Mesothelial cell of epicardium (in vitro differentiated cells): ENCODE measurements at regions not wholly inside any gene's neighbourhood (a gene's known extent, or its start where the extent isn't known, plus 50 kb on each side); places are given as distances from the start of the nearest gene placed in this dataset.
A peak's percentile ranks its signal among the peaks of the same experiment; 100 is the strongest.

ENCODE experiments used
- DNase-seq, 2 experiments: peaks; one replicate each; pipeline ENCODE4 v3.0.0; 2021; ENCODE audit warnings: low spot score in 2 of 2; ENCODE audit not compliant: unreplicated experiment in 2 of 2
- H3K27ac Mint-ChIP-seq: 2 replicates; pipeline ENCODE4 v1.8.0; 2021; ENCODE audit warnings: mixed read lengths
- H3K27me3 Mint-ChIP-seq: 2 replicates; pipeline ENCODE4 v1.8.0; 2021; ENCODE audit warnings: low read depth, mixed read lengths
- H3K36me3 Mint-ChIP-seq: 2 replicates; pipeline ENCODE4 v1.8.0; 2021; ENCODE audit warnings: mixed read lengths
- H3K4me1 Mint-ChIP-seq: 2 replicates; pipeline ENCODE4 v1.8.0; 2021; ENCODE audit warnings: mixed read lengths
- H3K4me3 Mint-ChIP-seq: 2 replicates; pipeline ENCODE4 v1.8.0; 2021; ENCODE audit warnings: mild to moderate bottlenecking, moderate library complexity, mixed read lengths
- H3K9me3 Mint-ChIP-seq: 2 replicates; pipeline ENCODE4 v1.8.0; 2021; ENCODE audit warnings: mixed read lengths
- TF ChIP-seq, protein P1 (sequence below): fragments of 200-600 bp; sonication (generic); IDR thresholded peaks from one replicate; pipeline ENCODE4 v1.5.0; 2021; ENCODE audit warnings: antibody characterized with exemption; ENCODE audit not compliant: unreplicated experiment

DNA sequence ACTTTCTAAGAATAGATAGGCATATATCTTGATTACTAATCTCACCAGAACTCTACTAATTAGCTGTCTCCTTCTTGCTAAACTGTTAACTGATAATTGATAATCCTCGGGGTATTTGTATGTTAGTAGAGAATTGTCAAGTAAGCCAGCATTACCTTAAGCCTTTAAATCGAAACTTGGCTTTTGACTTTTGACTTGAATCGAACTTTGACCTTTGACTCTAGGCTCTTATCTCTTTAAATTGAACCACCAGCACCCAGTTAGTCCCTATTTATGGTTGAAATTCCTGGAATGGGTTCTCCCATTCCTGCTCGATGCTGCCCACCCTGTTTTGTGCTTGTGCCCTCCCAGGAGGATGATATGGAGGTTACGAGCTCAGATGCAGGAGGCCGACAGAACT, 244.4 kb downstream of the TGFB2 start:
- no peak for DNase-seq
- no peaks in the 10 kb centered on the region for H3K36me3 Mint-ChIP-seq
- H3K4me3 Mint-ChIP-seq = no peak overlapping the region
- no peak overlapping the region for H3K27ac Mint-ChIP-seq
- TF ChIP-seq, protein P1, sequence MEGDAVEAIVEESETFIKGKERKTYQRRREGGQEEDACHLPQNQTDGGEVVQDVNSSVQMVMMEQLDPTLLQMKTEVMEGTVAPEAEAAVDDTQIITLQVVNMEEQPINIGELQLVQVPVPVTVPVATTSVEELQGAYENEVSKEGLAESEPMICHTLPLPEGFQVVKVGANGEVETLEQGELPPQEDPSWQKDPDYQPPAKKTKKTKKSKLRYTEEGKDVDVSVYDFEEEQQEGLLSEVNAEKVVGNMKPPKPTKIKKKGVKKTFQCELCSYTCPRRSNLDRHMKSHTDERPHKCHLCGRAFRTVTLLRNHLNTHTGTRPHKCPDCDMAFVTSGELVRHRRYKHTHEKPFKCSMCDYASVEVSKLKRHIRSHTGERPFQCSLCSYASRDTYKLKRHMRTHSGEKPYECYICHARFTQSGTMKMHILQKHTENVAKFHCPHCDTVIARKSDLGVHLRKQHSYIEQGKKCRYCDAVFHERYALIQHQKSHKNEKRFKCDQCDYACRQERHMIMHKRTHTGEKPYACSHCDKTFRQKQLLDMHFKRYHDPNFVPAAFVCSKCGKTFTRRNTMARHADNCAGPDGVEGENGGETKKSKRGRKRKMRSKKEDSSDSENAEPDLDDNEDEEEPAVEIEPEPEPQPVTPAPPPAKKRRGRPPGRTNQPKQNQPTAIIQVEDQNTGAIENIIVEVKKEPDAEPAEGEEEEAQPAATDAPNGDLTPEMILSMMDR = no peak
- H3K4me1 Mint-ChIP-seq = peaks cover 23% of the 10 kb centered on the region
- H3K27me3 Mint-ChIP-seq = no peaks in the 10 kb centered on the region
- H3K9me3 Mint-ChIP-seq = peaks cover 7% of the 10 kb centered on the region

DNA sequence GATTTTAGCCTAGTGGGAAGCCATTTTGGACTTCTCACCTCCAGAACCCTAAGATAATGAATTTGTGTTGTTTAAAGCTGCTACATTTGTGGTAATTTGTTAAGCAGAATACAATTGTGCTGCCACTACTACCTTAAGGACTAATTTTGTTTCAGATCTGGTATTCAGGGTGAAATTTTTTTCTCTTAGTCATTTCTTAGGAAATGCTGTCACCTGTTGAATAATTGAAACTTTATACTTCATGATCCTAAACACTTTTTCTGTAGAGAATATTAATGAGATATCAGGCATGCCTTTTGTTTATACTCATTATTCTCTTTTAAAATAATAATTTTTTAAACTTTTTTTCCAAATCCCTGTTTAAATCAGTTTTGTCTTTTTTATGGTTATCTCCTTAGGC, 246.8 kb downstream of the TGFB2 start:
- no peak overlapping the region for H3K27ac Mint-ChIP-seq

DNA sequence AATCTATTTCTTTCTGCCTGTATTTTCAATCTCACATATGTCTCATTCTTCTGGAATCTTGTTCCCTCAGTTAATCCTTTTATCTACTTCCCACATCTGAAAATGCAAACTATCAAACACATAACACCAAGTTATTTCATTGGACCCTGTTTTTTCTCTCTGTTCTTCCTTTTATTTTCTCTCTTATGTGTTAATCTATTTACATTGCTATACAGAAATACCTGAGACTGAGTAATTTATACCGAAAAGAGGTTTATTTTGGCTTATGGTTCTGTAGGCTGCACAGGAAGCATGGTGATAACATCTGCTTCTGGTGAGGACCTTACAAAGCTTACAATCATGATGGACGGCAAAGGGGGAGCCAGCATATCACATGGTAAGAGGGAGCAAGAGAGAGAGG, 247.6 kb downstream of the TGFB2 start:
- DNase-seq = no peak
- TF ChIP-seq, protein P1 = no peak
- Mint-ChIP-seq H3K4me3 (no peak overlapping the region), H3K4me1 (peaks cover 6% of the 10 kb centered on the region), H3K27me3 (no peaks in the 10 kb centered on the region), H3K36me3 (no peaks in the 10 kb centered on the region), H3K27ac (peak overlapping the region; percentile 20), H3K9me3 (peaks cover 6% of the 10 kb centered on the region)

More for the DNA sequence above, 246.8 kb downstream of the TGFB2 start:
- H3K9me3 Mint-ChIP-seq = peaks cover 6% of the 10 kb centered on the region
- no peaks in the 10 kb centered on the region for H3K27me3 Mint-ChIP-seq
- peaks cover 6% of the 10 kb centered on the region for H3K4me1 Mint-ChIP-seq
- TF ChIP-seq, protein P1 = no peak
- no peak overlapping the region for H3K4me3 Mint-ChIP-seq
- no peaks in the 10 kb centered on the region for H3K36me3 Mint-ChIP-seq
- DNase-seq = no peak

DNA sequence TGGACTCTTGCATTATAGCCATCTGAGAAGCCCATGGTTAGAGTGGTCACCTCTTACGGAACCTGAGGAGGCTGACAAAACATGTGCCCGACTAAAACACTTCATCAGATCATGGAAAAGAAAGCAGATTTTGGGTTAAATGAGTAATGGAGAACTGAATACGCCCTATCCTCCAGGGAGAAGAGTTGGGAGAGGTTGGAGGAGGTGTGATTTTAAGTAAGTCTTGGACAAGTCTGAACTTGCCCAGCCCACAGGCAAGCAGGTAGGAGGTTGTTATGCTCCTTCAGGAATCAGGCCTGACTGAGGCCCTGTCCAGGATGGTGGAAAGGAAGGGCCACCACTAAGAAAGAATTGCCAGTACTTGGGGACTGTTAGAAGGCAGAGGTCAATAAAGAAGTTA, 255.8 kb downstream of the TGFB2 start:
- no peak for DNase-seq
- peak overlapping the region; percentile 40 for H3K27ac Mint-ChIP-seq
- peaks cover 1% of the 10 kb centered on the region for H3K27me3 Mint-ChIP-seq
- TF ChIP-seq, protein P1 = no peak
- peaks cover 15% of the 10 kb centered on the region for H3K9me3 Mint-ChIP-seq
- no peak overlapping the region for H3K4me3 Mint-ChIP-seq
- no peaks in the 10 kb centered on the region for H3K36me3 Mint-ChIP-seq
- peaks cover 17% of the 10 kb centered on the region for H3K4me1 Mint-ChIP-seq

DNA sequence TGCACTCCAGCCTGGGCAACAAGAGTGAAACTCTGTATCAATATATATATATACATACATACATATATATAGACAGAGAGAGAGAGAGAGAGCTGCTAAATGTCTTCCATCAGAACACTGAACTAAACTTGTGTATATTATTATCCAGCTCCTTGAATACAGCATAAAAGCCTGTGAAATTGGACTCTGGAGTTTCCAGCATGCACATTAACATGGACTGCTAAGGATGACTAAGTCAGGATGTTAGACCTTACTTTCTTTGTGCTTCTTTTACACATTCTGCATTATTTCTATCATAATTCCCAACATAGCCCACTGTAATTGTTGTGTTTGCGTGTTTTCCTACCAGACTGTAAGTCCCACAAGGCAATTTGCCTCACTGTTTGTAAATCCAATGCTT, 259.1 kb downstream of the TGFB2 start:
- DNase-seq = no peak
- peaks cover 35% of the 10 kb centered on the region for H3K9me3 Mint-ChIP-seq
- no peak overlapping the region for H3K4me3 Mint-ChIP-seq
- peaks cover 6% of the 10 kb centered on the region for H3K36me3 Mint-ChIP-seq
- TF ChIP-seq, protein P1 = no peak
- H3K27ac Mint-ChIP-seq = no peak overlapping the region
- peaks cover 17% of the 10 kb centered on the region for H3K4me1 Mint-ChIP-seq
- no peaks in the 10 kb centered on the region for H3K27me3 Mint-ChIP-seq
